HG03575 (cell line): ENCODE measurements at regions not wholly inside any gene's neighbourhood (a gene's known extent, or its start where the extent isn't known, plus 50 kb on each side); places are given as distances from the start of the nearest gene placed in this dataset.
"Not testable (repeated sequence)": the region's sequence is repeated elsewhere in the genome, so short reads cannot be mapped to it uniquely, and the experiment has no call there.

Experiments used
- ATAC-seq: cut with Tn5 transposase; IDR thresholded peaks from one replicate; pipeline ENCODE4 v1.9.1; 2021; ENCODE audit not compliant: unreplicated experiment, insufficient number of reproducible peaks, low FRiP score; ENCODE audit errors: extremely low read depth

DNA sequence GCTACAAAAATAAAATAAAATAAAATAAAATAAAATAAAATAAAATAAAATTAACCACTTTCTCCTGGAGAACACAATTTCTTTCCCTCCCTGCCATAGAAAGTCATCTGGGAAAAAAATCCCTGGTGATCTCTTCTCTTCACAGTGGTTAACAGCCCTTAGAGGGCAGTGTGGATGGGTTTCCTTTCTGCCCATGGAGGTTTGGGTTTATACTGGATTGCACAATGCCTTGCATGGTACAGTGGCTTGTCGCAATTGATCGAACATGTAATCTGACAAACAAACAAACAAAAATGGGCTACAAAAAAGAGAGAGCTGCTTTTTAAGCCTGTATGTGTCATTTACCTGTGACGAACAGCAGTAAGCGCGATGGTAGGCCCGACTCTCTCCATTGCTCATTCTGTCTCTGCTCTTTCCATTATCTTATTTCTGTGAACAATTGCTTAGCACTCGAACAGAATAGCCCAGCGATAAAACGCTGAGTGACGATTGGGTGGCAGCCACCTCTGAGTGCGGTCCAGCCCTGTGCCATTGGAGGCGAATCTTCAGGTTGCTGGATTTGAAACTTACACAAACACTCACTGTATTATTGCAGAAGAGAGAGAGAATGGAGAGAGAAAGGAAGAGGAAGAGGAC, 166.1 kb downstream of the CD83 start:
- no peak for ATAC-seq

DNA sequence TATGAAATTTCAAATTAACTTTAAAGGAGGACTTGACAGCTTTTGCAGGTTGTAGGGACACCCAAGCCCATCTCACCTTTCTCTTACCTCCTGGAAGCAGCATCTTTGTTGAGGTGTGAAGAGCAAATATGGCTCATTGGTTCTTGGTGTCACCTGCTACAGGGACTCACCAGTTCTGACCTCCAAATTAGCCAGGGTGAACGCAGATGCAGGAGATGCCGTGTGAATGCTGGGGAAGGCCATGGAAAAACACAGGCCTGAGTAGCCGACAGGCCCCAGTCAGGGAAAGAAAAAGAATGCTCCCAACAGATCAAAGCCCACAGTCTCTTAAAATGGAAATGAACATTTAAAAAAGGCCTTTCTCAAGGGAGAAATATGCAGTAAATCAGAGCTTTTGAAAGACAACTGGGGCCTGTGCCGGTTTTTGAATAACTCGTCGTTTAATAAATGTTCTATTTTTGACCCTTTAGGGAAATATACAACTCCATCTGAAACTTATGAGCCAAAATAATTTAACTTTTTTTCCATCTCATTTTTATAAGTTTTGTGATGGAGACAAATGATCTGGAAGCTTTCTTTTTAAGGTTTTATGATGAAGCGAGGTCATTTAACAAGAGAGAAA, 167.5 kb downstream of the CD83 start:
- no peak for ATAC-seq

DNA sequence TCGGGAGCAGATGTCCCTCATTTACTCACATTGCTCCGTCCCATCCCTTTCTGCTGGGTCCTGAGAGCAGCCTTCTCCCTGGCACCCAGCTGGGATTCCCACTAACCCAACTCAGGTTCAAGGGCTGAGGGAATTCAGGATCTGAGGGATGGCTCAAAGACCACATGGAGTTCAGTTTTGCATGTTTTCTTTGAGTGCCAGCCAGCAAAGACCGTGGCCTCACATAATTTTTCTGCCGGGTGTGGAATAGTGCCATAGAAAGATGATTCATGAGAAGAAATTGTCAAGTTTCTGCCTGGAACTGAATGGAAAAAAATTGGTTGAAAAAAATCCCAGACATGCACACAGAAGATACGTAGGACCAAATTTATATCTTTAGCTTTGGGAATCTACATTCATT, 168.6 kb downstream of the CD83 start:
- no peak for ATAC-seq

GRCh38 chr6:14286634-14287428, 169.3 kb downstream of the CD83 start:
- ATAC-seq, result no peak

DNA sequence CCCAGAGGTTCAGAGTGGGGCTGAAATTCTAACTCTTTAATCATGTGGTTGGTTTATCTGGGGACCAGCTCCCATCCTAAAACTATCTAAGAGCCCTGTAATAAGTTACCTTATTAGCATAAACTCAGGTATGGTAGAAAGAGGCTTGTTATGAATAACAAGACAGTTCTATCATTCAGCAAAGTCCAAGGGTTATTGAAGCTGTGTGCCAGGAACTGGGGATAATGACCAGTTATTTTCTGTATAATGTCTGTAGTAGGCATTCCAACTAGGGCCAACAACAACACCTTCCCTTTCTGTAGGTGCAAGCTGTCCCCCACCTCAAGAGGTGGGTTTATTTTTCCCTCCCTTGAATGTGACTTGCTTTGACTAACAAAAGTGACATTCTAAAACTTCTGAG, 170.1 kb downstream of the CD83 start:
- no peak for ATAC-seq

GRCh38 chr6:14288910-14289309, 171.3 kb downstream of the CD83 start:
- no peak for ATAC-seq

DNA sequence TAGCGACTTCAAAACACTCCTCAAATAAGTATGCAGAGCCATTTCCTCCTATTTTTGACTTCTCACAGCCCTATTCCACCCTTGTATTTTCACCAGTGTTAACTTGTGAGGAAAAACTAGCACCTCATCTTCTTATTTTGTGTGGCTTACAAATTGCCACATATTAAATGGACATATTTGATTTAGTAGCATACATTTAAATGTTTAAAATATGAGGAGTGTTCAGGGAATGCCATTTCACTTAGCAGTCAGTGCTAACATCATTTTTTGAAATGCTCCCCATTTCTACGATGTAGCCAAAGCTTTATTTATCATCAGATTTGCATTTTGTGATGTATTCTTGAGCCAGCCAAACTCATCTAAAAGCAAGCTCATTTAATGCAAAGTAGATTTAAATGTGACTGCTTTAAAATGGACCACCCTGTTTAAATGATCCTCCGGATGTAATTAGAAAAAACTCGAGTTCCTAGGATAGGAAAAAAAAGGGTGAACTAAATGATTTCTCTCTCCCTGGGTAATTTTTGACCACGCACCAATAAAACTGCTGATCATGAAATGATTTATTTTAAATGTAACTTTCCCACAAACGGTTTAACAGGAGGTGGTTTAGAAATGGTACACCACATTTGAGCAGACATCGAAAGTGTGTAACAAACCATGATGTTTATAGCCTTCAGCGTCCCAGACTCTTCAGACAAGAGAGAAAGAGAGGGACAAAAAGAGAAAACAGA, 172.6 kb downstream of the CD83 start:
- ATAC-seq, result no peak

- ATAC-seq, result no peak
Measured at GRCh38 chr6:14290772-14291330, 173.3 kb downstream of the CD83 start.

- ATAC-seq, result no peak
Measured at GRCh38 chr6:14291331-14291730, 173.8 kb downstream of the CD83 start.

DNA sequence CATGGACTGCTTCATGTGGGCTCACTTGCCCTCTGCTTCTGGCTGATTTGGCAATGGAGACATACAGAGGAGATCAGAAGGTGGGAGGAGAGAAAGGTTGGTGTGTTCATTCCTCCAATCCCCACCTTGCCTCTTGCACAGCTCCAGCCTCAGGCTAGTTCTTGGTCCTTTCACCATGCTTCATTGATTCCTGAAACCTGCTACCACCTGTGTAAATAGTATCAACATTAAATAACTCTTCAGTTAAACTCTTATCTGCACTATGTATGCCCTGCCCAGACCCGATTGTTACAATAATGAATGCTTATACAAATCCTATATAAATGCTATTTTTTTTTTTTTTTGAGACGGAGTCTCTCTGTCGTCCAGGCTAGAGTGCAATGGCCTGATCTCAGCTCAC, 174.5 kb downstream of the CD83 start:
- ATAC-seq, result no peak

DNA sequence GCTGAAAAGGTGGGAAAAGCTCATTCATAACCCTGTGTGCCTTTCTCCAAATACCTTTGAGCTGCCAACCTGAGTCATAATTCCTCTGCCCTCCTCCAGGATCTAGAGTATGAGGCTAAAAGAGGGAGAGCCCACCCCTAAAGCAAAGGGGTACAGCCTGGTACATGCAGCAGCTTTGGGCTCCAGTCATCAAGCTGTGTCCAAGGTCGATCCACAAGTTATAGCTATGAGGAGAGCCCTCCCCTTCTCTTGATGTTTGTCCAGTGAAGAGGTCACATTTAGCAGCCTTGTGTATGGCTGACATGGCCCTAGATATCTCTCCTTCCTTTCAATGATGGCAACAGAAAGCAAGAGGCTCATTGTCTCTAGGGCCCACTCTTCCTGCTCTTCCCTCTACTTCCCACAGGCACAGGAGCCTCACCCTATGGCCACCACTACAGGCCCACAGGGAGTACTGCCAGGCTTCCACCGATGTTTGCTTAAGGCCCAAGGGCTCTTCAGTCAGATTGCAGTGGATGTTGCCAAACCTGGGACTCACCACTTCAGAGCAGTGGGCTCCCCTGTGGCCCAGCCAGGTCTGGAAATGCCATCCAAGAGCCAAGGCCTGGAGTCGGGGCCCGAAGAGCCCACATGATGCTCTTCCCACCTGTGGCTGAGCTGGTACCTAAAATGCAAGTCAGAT, 176.8 kb downstream of the CD83 start:
- no peak for ATAC-seq

GRCh38 chr6:14296698-14297097, 179.1 kb downstream of the CD83 start:
- ATAC-seq, result not testable (repeated sequence)

DNA sequence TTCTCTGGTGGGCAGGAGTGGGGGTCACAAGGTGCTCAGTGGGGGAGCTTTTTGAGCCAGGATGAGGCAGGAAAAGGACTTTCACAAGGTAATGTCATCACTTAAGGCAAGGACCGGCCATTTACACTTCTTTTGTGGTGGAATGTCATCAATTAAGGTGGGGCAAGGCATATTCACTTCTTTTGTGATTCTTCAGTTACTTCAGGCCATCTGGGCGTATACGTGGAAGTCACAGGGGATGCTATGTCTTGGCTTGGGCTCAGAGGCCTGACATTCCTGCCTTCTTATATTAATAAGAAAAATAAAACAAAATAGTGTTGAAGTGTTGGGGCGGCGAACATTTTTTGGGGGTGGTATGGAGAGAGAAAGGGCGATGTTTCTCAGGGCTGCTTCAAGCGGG, 179.5 kb downstream of the CD83 start:
- not testable (repeated sequence) for ATAC-seq

- not testable (repeated sequence) for ATAC-seq
Measured at GRCh38 chr6:14300189-14300588, 182.6 kb downstream of the CD83 start.

GRCh38 chr6:14300721-14301120, 183.1 kb downstream of the CD83 start:
- not testable (repeated sequence) for ATAC-seq

GRCh38 chr6:14301477-14301876, 183.9 kb downstream of the CD83 start:
- not testable (repeated sequence) for ATAC-seq

DNA sequence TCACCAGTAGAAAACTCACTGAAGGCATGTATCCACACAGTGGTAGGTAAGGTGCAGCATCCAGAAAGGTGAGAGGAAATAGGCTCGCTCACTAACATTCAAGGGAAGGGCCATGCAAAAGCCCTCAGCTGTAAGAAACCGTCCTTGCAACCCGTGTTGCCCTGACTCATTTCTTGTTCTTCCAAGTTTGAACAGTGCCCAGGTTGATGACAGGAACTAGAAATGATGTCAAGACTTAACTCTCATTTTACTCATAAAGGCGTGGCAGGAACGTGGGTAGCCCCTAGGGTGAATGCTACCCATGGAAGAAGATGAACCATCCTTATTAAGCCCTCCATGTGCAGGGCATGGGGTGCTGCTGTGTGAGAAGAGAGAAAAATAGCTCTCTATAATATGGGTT, 187.6 kb downstream of the CD83 start:
- no peak for ATAC-seq

DNA sequence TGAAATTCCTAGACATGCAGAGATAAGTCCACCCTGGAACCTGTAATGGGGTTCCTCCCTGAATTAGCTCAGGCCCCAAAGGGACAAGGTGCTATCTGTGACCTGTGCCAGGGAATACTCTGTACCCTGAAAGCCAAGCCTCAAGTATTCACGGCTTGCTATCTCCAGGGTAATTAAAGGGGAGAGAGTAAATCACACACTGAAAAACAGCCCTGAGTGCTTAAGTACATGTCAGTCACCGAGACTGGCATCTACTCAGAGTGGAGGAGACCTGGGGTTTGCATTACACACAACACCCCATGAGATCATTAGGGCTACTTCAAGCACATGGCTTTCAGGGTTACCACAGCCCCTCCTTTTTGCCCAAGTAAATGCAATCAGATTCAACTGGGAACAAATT, 188.1 kb downstream of the CD83 start:
- no peak for ATAC-seq
